GM23338 (cell line): ENCODE measurements at regions not wholly inside any gene's neighbourhood (a gene's known extent, or its start where the extent isn't known, plus 50 kb on each side); places are given as distances from the start of the nearest gene placed in this dataset.

Experiments
- CTCF ChIP-seq, 2 experiments: fragments of 200-600 bp in 1 of 2; sonication (generic) in 1 of 2; conservative IDR thresholded peaks; 2 replicates each; pipeline versions ENCODE4 v1.5.1 to v1.6.1; 2016 to 2017; ENCODE audit warnings: antibody characterized with exemption in 2 of 2, low read depth in 2 of 2, mild to moderate bottlenecking in 2 of 2, moderate library complexity in 1 of 2
- ETS1 ChIP-seq: IDR thresholded peaks from 2 replicates; pipeline ENCODE4 v1.6.1; 2016; ENCODE audit warnings: antibody characterized with exemption
- EZH2 ChIP-seq: fragments of 200-600 bp; sonication (generic); IDR thresholded peaks from one replicate; pipeline ENCODE4 v1.8.0; 2017; ENCODE audit warnings: antibody characterized with exemption, mild to moderate bottlenecking, low read depth; ENCODE audit not compliant: unreplicated experiment
- JUNB ChIP-seq: IDR thresholded peaks from one replicate; pipeline ENCODE4 v1.6.1; 2016; ENCODE audit warnings: antibody characterized with exemption; ENCODE audit not compliant: unreplicated experiment
- REST ChIP-seq: IDR thresholded peaks from one replicate; pipeline ENCODE4 v1.6.1; 2018; ENCODE audit warnings: antibody characterized with exemption; ENCODE audit not compliant: unreplicated experiment

GRCh38 chr16:85203462-85203813, 91.2 kb upstream of the CIBAR2 start:
- TF ChIP-seq CTCF (conservative IDR thresholded peaks at IDR 0.05; ENCODE audit: low read depth in 2 of 2) = no peak
- no peak for TF ChIP-seq EZH2
- TF ChIP-seq JUNB = no peak
- TF ChIP-seq ETS1 = no peak
- no peak for TF ChIP-seq REST
